Heart left ventricle (tissue), 13 donors: ENCODE measurements at regions not wholly inside any gene's neighbourhood (a gene's known extent, or its start where the extent isn't known, plus 50 kb on each side); places are given as distances from the start of the nearest gene placed in this dataset.

Experiments used
- POLR2A ChIP-seq, 2 donors: fragments of 450-650 bp; IDR thresholded peaks; one replicate each; pipeline ENCODE4 v1.6.1; 2017; ENCODE audit warnings: antibody characterized with exemption in 2 of 2, mild to moderate bottlenecking in 2 of 2, moderate library complexity in 2 of 2
- TF ChIP-seq, protein P1 (sequence below), 12 donors: fragments of 200-600 bp; sonication (generic) in 4 of 12; IDR thresholded peaks; one replicate each; pipeline versions ENCODE4 v1.5.0 to v1.8.0; 2018 to 2022; ENCODE audit warnings: antibody characterized with exemption in 12 of 12, mild to moderate bottlenecking in 5 of 12
- donor health status: ischemic (EF 13 %, LVEDD 7.1; RV severe dilation, severe dysfunction).
- donor health status: DM: no; HTN: yes; CAD: no.
- donor health status: DM: no; HTN: no; CAD: no.
- donor health status: ischemic (EF 25% LVEDD 6.9; RV normal size, moderate dysfunction).
- donor health status: ischemic (EF 25% LVEDD 5.7; RV mildly dilated, moderate dysfunction).
- donor health status: ischemic (EF 35%, LVEDD 5.7; RV mildly dilated, moderate dysfunction).
- donor health status: nonischemic (EF 11% LVEDD 7.7; RV severe dilation, severe dysfunction).
- donor health status: DM: yes; HTN: yes; CAD: no.
- donor health status: PGD.
- donor health status: ischemic (EF 29% LVEDD 5.4; RV normal size, mild dysfunction).
- donor health status: nonischemic (EF 23%, LVEDD 6.1; RV moderate dilation, normal function).

DNA sequence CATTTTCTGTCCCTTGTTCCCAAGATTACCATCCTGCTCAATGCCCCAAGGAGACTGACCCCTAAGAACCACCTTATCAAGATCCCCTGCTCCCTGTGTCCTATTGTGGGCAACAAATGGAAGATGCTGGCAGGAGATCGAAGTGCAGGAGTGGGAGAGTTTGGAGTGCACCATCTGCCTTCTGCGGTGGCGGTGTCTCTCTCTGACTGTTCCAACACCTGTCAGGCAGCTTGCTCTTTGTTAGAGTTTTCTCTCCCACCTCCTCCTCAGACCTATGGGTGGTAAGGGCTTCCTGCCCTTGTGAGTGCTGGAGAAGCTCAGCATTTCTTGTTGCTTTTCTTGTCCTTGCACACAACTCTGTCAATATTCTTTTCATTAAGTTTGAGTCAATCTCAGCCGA is 64.1 kb upstream of the SPHKAP start:
- TF ChIP-seq, protein P1, sequence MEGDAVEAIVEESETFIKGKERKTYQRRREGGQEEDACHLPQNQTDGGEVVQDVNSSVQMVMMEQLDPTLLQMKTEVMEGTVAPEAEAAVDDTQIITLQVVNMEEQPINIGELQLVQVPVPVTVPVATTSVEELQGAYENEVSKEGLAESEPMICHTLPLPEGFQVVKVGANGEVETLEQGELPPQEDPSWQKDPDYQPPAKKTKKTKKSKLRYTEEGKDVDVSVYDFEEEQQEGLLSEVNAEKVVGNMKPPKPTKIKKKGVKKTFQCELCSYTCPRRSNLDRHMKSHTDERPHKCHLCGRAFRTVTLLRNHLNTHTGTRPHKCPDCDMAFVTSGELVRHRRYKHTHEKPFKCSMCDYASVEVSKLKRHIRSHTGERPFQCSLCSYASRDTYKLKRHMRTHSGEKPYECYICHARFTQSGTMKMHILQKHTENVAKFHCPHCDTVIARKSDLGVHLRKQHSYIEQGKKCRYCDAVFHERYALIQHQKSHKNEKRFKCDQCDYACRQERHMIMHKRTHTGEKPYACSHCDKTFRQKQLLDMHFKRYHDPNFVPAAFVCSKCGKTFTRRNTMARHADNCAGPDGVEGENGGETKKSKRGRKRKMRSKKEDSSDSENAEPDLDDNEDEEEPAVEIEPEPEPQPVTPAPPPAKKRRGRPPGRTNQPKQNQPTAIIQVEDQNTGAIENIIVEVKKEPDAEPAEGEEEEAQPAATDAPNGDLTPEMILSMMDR (IDR thresholded peaks at IDR 0.05) = no peak
- no peak for TF ChIP-seq POLR2A (IDR thresholded peaks at IDR 0.05)
